WTC11 (cell line): ENCODE measurements at regions not wholly inside any gene's neighbourhood (a gene's known extent, or its start where the extent isn't known, plus 50 kb on each side); places are given as distances from the start of the nearest gene placed in this dataset.

Experiments used
- ATF1 ChIP-seq: sonication (generic); formaldehyde crosslinking; IDR thresholded peaks from 2 replicates; pipeline ENCODE4 v1.8.1; 2023; ENCODE audit warnings: mild to moderate bottlenecking, moderate library complexity, missing genetic modification reagents
- CREB1 ChIP-seq: sonication (generic); formaldehyde crosslinking; IDR thresholded peaks from 2 replicates; pipeline ENCODE4 v1.8.0; 2023; ENCODE audit warnings: mild to moderate bottlenecking, missing genetic modification reagents
- ESRRA ChIP-seq: sonication (generic); formaldehyde crosslinking; IDR thresholded peaks from 2 replicates; pipeline ENCODE4 v1.8.1; 2022; ENCODE audit warnings: mild to moderate bottlenecking, missing genetic modification reagents, borderline replicate concordance
- FOXK1 ChIP-seq: sonication (generic); formaldehyde crosslinking; IDR thresholded peaks from 2 replicates; pipeline ENCODE4 v1.8.0; 2022; ENCODE audit warnings: mild to moderate bottlenecking, moderate library complexity, missing genetic modification reagents
- JUN ChIP-seq: sonication (generic); formaldehyde crosslinking; IDR thresholded peaks from 2 replicates; pipeline ENCODE4 v1.8.0; 2023; ENCODE audit warnings: mild to moderate bottlenecking, missing genetic modification reagents
- TCF7 ChIP-seq: sonication (generic); formaldehyde crosslinking; IDR thresholded peaks from 2 replicates; pipeline ENCODE4 v1.8.0; 2022; ENCODE audit warnings: mild to moderate bottlenecking, low read depth, missing genetic modification reagents, moderate library complexity
- ZNF138 ChIP-seq: sonication (generic); formaldehyde crosslinking; conservative IDR thresholded peaks from 2 replicates; pipeline ENCODE4 v1.8.1; 2022; ENCODE audit warnings: mild to moderate bottlenecking, moderate library complexity, missing genetic modification reagents
- TF ChIP-seq, protein P1 (sequence below): fragments of 200-600 bp; IDR thresholded peaks from 2 replicates; pipeline ENCODE4 v1.8.0; 2022; ENCODE audit warnings: antibody characterized with exemption
- TF ChIP-seq, protein P2 (sequence below): sonication (generic); formaldehyde crosslinking; IDR thresholded peaks from 2 replicates; pipeline ENCODE4 v1.8.1; 2023; ENCODE audit warnings: mild to moderate bottlenecking, missing genetic modification reagents, moderate library complexity
- TF ChIP-seq, protein P3 (sequence below): sonication (generic); formaldehyde crosslinking; IDR thresholded peaks from 2 replicates; pipeline ENCODE4 v1.8.0; 2022; ENCODE audit warnings: mild to moderate bottlenecking, missing genetic modification reagents
- TF ChIP-seq, protein P4 (sequence below): sonication (generic); formaldehyde crosslinking; IDR thresholded peaks from 2 replicates; pipeline ENCODE4 v1.8.1; 2023; ENCODE audit warnings: mild to moderate bottlenecking, missing genetic modification reagents
- TF ChIP-seq, protein P5 (sequence below): sonication (generic); formaldehyde crosslinking; IDR thresholded peaks from 2 replicates; pipeline ENCODE4 v1.8.0; 2023; ENCODE audit warnings: mild to moderate bottlenecking, missing genetic modification reagents
- TF ChIP-seq, protein P6 (sequence below): sonication (generic); formaldehyde crosslinking; conservative IDR thresholded peaks from 2 replicates; pipeline ENCODE4 v1.8.1; 2022; ENCODE audit warnings: mild to moderate bottlenecking, missing genetic modification reagents

DNA sequence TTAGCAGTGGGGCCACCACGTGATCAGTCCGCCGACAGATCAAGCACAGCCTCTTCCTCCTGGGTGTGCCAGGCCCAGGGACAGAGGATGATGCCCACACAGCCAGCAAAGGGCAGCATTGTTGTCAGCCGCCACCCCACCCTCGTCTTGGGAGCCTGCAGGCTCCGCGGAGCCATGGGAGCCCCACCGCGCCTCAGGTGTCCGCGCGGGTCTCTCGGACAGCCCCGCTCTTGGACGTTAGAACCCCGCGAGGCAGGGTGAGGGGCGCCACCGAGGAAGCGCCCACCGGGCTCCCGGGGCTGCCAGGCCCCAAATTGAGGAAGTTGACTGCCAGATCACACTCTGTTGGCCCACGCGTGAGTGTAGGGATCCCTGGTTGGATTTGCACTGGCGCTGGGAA, 83.9 kb upstream of the MS4A8 start:
- TF ChIP-seq, protein P1, sequence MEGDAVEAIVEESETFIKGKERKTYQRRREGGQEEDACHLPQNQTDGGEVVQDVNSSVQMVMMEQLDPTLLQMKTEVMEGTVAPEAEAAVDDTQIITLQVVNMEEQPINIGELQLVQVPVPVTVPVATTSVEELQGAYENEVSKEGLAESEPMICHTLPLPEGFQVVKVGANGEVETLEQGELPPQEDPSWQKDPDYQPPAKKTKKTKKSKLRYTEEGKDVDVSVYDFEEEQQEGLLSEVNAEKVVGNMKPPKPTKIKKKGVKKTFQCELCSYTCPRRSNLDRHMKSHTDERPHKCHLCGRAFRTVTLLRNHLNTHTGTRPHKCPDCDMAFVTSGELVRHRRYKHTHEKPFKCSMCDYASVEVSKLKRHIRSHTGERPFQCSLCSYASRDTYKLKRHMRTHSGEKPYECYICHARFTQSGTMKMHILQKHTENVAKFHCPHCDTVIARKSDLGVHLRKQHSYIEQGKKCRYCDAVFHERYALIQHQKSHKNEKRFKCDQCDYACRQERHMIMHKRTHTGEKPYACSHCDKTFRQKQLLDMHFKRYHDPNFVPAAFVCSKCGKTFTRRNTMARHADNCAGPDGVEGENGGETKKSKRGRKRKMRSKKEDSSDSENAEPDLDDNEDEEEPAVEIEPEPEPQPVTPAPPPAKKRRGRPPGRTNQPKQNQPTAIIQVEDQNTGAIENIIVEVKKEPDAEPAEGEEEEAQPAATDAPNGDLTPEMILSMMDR = no peak
- TF ChIP-seq, protein P2, sequence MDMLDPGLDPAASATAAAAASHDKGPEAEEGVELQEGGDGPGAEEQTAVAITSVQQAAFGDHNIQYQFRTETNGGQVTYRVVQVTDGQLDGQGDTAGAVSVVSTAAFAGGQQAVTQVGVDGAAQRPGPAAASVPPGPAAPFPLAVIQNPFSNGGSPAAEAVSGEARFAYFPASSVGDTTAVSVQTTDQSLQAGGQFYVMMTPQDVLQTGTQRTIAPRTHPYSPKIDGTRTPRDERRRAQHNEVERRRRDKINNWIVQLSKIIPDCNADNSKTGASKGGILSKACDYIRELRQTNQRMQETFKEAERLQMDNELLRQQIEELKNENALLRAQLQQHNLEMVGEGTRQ (CRISPR knock-in tag) = no peak
- TF ChIP-seq ZNF138 (no peak), TCF7 (CRISPR knock-in tag) (no peak), FOXK1 (no peak), ESRRA (CRISPR knock-in tag) (no peak), ATF1 (no peak), JUN (CRISPR knock-in tag) (no peak), CREB1 (CRISPR knock-in tag) (no peak)
- TF ChIP-seq, protein P3, sequence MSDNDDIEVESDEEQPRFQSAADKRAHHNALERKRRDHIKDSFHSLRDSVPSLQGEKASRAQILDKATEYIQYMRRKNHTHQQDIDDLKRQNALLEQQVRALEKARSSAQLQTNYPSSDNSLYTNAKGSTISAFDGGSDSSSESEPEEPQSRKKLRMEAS = no peak
- TF ChIP-seq, protein P4, sequence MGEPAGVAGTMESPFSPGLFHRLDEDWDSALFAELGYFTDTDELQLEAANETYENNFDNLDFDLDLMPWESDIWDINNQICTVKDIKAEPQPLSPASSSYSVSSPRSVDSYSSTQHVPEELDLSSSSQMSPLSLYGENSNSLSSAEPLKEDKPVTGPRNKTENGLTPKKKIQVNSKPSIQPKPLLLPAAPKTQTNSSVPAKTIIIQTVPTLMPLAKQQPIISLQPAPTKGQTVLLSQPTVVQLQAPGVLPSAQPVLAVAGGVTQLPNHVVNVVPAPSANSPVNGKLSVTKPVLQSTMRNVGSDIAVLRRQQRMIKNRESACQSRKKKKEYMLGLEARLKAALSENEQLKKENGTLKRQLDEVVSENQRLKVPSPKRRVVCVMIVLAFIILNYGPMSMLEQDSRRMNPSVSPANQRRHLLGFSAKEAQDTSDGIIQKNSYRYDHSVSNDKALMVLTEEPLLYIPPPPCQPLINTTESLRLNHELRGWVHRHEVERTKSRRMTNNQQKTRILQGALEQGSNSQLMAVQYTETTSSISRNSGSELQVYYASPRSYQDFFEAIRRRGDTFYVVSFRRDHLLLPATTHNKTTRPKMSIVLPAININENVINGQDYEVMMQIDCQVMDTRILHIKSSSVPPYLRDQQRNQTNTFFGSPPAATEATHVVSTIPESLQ (CRISPR knock-in tag) = no peak
- TF ChIP-seq, protein P5, sequence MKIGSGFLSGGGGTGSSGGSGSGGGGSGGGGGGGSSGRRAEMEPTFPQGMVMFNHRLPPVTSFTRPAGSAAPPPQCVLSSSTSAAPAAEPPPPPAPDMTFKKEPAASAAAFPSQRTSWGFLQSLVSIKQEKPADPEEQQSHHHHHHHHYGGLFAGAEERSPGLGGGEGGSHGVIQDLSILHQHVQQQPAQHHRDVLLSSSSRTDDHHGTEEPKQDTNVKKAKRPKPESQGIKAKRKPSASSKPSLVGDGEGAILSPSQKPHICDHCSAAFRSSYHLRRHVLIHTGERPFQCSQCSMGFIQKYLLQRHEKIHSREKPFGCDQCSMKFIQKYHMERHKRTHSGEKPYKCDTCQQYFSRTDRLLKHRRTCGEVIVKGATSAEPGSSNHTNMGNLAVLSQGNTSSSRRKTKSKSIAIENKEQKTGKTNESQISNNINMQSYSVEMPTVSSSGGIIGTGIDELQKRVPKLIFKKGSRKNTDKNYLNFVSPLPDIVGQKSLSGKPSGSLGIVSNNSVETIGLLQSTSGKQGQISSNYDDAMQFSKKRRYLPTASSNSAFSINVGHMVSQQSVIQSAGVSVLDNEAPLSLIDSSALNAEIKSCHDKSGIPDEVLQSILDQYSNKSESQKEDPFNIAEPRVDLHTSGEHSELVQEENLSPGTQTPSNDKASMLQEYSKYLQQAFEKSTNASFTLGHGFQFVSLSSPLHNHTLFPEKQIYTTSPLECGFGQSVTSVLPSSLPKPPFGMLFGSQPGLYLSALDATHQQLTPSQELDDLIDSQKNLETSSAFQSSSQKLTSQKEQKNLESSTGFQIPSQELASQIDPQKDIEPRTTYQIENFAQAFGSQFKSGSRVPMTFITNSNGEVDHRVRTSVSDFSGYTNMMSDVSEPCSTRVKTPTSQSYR (CRISPR knock-in tag) = no peak
- TF ChIP-seq, protein P6, sequence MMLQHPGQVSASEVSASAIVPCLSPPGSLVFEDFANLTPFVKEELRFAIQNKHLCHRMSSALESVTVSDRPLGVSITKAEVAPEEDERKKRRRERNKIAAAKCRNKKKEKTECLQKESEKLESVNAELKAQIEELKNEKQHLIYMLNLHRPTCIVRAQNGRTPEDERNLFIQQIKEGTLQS (CRISPR knock-in tag) = no peak
